Activated CD4-positive, alpha-beta T cell treated with anti-CD3 and anti-CD28 coated beads, Interleukin-2, amount 10 ng/mL, durations not matched to agents 7 days and 5 days (primary cell): ENCODE measurements at regions not wholly inside any gene's neighbourhood (a gene's known extent, or its start where the extent isn't known, plus 50 kb on each side); places are given as distances from the start of the nearest gene placed in this dataset.

Experiments used
- CTCF ChIA-PET: fragments of 350-600 bp; sonication (Branson Sonifier 250); formaldehyde crosslinking; loops from one replicate; lab custom pipeline; 2021; ENCODE audit warnings: antibody characterized with exemption; lab: Charles Lee
- POLR2A ChIA-PET: fragments of 350-600 bp; sonication (Branson Sonifier 250); formaldehyde crosslinking; loops from one replicate; lab custom pipeline; 2021; ENCODE audit warnings: antibody characterized with exemption; lab: Charles Lee
- DNase-seq: peaks from one replicate; pipeline ENCODE4 v3.0.0-alpha.2; 2020
- H3K27ac Mint-ChIP-seq: one replicate; pipeline ENCODE4 v1.8.0; 2021; ENCODE audit warnings: mild to moderate bottlenecking, moderate library complexity, mixed read lengths
- H3K27me3 Mint-ChIP-seq: one replicate; pipeline ENCODE4 v1.8.0; 2021; ENCODE audit warnings: mixed read lengths
- H3K36me3 Mint-ChIP-seq: one replicate; pipeline ENCODE4 v1.8.0; 2021; ENCODE audit warnings: low read depth, mixed read lengths
- H3K4me1 Mint-ChIP-seq: one replicate; pipeline ENCODE4 v1.8.0; 2021; ENCODE audit warnings: mixed read lengths
- H3K4me3 Mint-ChIP-seq: one replicate; pipeline ENCODE4 v1.8.0; 2021; ENCODE audit warnings: mild to moderate bottlenecking, moderate library complexity, mixed read lengths
- H3K9me3 Mint-ChIP-seq: one replicate; pipeline ENCODE4 v1.8.0; 2021; ENCODE audit warnings: mixed read lengths

DNA sequence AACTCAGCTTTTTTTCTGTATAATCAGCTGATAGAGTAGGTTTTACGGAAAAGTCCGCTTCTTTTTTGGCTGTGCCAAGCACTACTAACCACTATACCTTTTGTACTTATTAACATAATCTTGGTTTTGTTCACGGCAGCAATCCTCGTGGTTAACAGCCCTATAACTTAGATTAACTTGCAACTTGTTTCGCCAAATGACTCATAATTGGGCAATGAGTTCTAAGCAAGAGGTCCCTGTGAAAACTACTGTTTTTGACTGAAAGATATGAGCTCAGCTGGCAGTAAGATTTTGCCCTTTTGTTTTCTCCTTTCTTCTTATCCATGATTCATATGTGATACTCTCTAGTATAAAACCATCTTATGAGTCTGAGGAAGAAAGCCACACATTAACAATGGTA is 345.0 kb upstream of the PCDH15 start:
- no peak overlapping the region for H3K4me3 Mint-ChIP-seq
- H3K9me3 Mint-ChIP-seq: no peaks in the 10 kb centered on the region
- ChIA-PET POLR2A (no interaction called here), CTCF (no interaction called here)
- H3K27ac Mint-ChIP-seq: no peak overlapping the region
- no peak for DNase-seq
- no peaks in the 10 kb centered on the region for H3K4me1 Mint-ChIP-seq
- H3K27me3 Mint-ChIP-seq: no peaks in the 10 kb centered on the region
- no peaks in the 10 kb centered on the region for H3K36me3 Mint-ChIP-seq

DNA sequence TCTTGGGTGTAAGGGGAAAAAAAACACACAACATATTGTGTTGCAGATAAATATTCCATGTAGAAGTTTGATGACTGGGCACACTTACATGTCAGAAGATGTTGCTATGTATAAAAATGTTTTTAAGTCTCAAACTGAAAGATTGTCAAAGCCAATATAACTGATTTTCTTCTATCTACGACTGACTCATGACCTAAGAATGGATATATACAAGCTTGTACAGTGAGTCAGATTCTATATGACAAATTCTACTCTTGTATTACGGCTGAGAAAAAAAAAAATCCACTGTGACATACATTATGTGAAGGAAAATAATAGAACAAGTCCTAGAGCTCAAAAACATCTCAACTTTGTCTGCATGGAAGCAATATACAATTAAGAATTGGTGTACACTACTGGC is 343.0 kb upstream of the PCDH15 start:
- no peaks in the 10 kb centered on the region for H3K9me3 Mint-ChIP-seq
- ChIA-PET POLR2A (no interaction called here), CTCF (no interaction called here)
- H3K27me3 Mint-ChIP-seq: no peaks in the 10 kb centered on the region
- DNase-seq: no peak
- no peaks in the 10 kb centered on the region for H3K36me3 Mint-ChIP-seq
- H3K4me3 Mint-ChIP-seq: no peak overlapping the region
- H3K4me1 Mint-ChIP-seq: no peaks in the 10 kb centered on the region
- no peak overlapping the region for H3K27ac Mint-ChIP-seq

DNA sequence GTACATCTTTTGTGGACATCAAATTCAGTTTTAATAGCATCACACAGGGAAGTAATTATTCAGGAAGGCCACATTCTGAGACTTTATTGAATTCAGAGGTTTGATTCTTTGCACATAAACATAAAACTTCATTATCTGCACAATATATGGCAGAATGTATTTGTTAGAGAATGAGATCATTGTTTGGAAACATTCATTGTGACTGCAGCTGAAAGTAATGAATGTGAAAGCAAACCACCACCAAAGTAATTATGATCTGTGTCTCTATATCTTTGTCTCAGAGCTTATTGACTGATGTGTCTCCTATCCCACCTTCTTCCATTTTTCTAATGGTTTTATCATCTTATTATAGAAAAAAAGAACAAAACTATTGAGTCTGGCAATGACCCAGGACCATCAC is 340.9 kb upstream of the PCDH15 start:
- H3K9me3 Mint-ChIP-seq: no peaks in the 10 kb centered on the region
- H3K36me3 Mint-ChIP-seq: no peaks in the 10 kb centered on the region
- ChIA-PET POLR2A (no interaction called here), CTCF (no interaction called here)
- H3K27ac Mint-ChIP-seq: no peak overlapping the region
- no peak for DNase-seq
- H3K4me3 Mint-ChIP-seq: no peak overlapping the region
- no peaks in the 10 kb centered on the region for H3K4me1 Mint-ChIP-seq
- H3K27me3 Mint-ChIP-seq: no peaks in the 10 kb centered on the region

DNA sequence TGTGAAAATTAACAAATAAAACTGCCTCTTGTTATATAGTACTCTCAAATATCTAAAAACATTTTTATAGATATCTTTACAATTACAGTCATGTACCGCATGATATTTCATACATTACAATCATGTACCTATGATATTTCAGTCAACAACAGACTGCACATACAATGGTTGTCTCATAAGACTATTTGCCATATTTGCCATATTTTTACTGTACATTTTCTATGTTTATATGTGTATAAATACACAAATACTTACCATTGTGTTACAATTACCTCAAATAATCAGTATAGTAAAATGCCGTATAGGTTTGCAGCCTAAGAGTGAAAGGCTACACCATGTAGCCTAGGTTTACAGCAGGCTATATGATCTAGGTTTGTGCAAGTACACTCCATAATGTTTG is 336.0 kb upstream of the PCDH15 start:
- no peak for DNase-seq
- CTCF ChIA-PET: no interaction called here
- Mint-ChIP-seq H3K9me3 (no peaks in the 10 kb centered on the region), H3K27me3 (no peaks in the 10 kb centered on the region), H3K36me3 (no peaks in the 10 kb centered on the region), H3K27ac (no peak overlapping the region), H3K4me1 (no peaks in the 10 kb centered on the region), H3K4me3 (no peak overlapping the region)
- POLR2A ChIA-PET: no interaction called here

DNA sequence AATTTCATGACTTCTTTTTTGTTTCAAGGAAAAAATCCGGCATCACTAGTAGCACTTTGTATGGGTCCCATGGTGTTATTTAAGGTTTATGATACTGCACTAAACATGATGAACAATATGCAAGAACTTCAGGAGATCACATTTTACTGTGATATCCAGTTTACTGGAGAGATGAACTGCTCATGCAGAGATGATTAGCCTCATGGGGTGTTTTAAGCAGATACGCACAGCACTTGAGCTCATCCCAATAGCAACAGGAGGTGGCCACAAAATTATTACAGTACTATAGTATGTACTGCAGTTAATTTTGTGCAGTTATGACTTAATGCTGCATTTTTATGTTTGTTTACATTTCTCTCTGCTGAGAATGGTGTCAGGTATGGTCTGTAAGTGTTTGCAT is 303.7 kb upstream of the PCDH15 start:
- Mint-ChIP-seq H3K36me3 (no peaks in the 10 kb centered on the region), H3K27ac (no peak overlapping the region), H3K4me1 (no peaks in the 10 kb centered on the region), H3K27me3 (no peaks in the 10 kb centered on the region), H3K4me3 (no peak overlapping the region), H3K9me3 (no peaks in the 10 kb centered on the region)
- ChIA-PET CTCF (no interaction called here), POLR2A (no interaction called here)
- DNase-seq: no peak

DNA sequence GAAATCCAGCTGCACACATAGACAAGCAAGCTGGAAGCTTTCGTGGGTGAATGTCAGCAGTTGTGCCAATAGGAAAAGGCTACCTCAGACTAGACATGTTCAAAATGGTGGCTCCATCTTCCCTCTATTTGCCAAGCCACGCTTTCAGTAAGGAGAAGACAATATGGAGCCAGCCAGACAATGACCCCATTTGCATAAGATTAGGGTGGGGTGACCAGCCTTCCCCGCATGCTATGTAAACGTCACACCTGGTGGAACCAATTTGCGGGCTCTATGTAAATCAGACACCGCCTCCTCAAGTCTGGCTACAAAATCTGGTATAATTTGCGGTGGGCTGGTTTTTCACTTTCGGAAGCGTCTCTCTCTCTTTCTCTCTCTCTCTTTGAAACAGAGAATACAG is 297.4 kb upstream of the PCDH15 start:
- Mint-ChIP-seq H3K27me3 (no peaks in the 10 kb centered on the region), H3K27ac (no peak overlapping the region), H3K4me3 (no peak overlapping the region), H3K36me3 (no peaks in the 10 kb centered on the region), H3K9me3 (no peaks in the 10 kb centered on the region), H3K4me1 (no peaks in the 10 kb centered on the region)
- CTCF ChIA-PET: no interaction called here
- DNase-seq: no peak
- POLR2A ChIA-PET: no interaction called here

DNA sequence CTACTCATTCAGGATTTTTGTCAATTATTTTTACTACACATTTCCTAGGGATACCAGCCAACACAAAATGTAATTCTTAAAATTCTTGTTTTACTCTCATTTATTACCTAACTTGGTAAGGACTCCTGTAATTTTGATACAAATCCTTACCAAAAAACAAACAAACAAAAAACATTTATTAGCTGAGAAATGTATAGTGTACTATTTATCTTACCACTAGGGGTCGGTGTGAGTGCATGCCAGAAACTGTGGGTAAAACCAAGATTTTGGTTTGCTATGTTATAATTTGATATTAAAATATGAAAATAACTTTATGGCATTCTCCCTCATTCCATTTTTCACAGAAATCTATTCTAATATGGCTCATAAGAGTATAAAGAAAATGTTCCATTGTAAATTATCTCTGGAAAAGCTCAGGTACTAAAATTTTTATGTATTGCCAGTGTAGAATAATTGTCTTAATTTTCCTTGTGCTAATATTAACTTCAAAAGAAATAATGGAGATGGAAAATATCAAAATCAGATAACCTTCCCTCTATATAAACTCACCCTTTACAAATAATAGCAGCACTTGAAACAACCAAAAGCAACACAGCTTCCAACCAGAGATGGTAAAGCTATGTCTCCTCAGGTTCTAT is 290.8 kb upstream of the PCDH15 start:
- H3K4me3 Mint-ChIP-seq: no peak overlapping the region
- H3K9me3 Mint-ChIP-seq: no peaks in the 10 kb centered on the region
- H3K27ac Mint-ChIP-seq: no peak overlapping the region
- DNase-seq: no peak
- H3K4me1 Mint-ChIP-seq: no peaks in the 10 kb centered on the region
- ChIA-PET CTCF (no interaction called here), POLR2A (no interaction called here)
- no peaks in the 10 kb centered on the region for H3K27me3 Mint-ChIP-seq
- no peaks in the 10 kb centered on the region for H3K36me3 Mint-ChIP-seq

DNA sequence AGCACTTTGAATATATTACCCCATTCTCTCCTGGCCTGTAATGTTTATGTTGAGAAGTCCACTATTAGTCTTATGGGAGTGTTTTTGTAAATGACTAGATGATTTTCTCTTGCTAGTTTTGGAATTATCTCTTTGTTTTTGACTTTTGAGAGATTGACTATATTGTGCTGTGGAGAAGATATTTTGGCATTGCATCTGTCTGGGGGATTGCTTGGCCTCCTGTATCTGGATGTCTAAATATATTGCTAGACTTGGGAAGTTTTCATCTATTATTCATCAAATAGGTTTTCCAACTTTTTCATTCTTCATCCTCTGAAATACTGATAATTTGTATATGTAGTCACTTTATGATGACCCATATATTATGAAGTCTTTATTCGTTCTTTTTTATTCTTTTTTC is 277.1 kb upstream of the PCDH15 start:
- Mint-ChIP-seq H3K9me3 (peaks cover 4% of the 10 kb centered on the region), H3K27me3 (no peaks in the 10 kb centered on the region), H3K27ac (no peak overlapping the region), H3K4me3 (no peak overlapping the region), H3K36me3 (no peaks in the 10 kb centered on the region), H3K4me1 (no peaks in the 10 kb centered on the region)
- DNase-seq: no peak
- ChIA-PET CTCF (no interaction called here), POLR2A (no interaction called here)

DNA sequence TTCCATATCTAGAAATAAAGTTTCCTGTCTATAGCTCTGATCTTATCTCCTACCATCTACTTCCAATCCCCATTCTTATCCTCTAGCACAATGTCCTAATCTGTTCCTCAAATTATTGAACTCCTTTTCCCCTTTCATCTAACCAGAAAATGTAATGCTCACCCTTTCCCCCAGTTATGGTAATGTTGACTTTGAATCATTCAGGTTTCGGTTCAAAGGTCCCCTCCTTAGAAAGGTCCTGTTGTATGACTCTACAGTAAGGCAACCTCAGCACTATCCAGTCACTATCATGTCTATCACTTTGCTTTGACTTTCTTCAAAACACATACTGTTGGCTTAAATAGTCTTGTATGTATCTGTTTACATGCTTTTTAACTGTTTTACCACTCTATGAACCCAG is 264.2 kb upstream of the PCDH15 start:
- H3K4me3 Mint-ChIP-seq: no peak overlapping the region
- CTCF ChIA-PET: no interaction called here
- H3K27me3 Mint-ChIP-seq: no peaks in the 10 kb centered on the region
- POLR2A ChIA-PET: no interaction called here
- no peak for DNase-seq
- no peaks in the 10 kb centered on the region for H3K36me3 Mint-ChIP-seq
- H3K9me3 Mint-ChIP-seq: peaks cover 3% of the 10 kb centered on the region
- no peak overlapping the region for H3K27ac Mint-ChIP-seq
- no peaks in the 10 kb centered on the region for H3K4me1 Mint-ChIP-seq

DNA sequence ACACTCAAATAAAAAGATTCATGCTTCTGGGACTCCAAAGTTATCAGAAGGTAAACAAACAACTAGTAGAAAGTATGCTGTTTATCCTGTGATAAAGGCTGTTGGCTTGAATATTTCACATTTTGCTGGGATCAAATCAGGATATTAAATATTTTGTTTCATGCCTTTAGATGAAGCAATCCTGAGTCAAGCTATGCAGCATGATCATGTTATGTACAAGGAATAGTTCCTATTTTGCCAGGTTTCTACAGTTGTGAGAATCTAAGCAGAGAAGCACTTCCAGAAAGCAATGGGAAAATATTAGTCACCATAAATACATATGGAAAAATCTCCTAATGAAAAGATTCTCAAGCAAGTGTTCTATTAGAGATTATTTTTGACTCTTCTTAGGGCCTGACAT is 262.8 kb upstream of the PCDH15 start:
- CTCF ChIA-PET: no interaction called here
- Mint-ChIP-seq H3K27ac (no peak overlapping the region), H3K27me3 (no peaks in the 10 kb centered on the region), H3K4me3 (no peak overlapping the region), H3K4me1 (no peaks in the 10 kb centered on the region), H3K36me3 (no peaks in the 10 kb centered on the region), H3K9me3 (peaks cover 3% of the 10 kb centered on the region)
- POLR2A ChIA-PET: no interaction called here
- no peak for DNase-seq

DNA sequence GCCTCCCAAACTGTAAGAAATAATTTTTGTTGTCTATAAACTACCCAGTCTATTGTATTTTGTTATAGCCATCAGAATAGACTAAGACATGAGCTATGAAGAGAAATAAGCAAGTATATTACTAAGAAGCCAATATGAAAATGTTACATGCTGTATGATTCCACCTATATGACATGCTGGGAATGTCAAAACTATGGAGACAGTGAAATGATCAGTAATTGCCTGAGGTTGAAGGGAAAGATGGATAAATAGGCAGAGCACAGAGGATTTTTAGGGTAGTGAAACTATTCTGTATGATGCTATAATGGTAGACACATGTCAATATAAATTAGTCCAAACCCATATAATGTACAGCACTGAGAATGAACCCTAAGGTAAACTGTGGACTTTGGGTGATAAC is 261.3 kb upstream of the PCDH15 start:
- no peak for DNase-seq
- Mint-ChIP-seq H3K36me3 (no peaks in the 10 kb centered on the region), H3K27ac (no peak overlapping the region), H3K9me3 (no peaks in the 10 kb centered on the region), H3K27me3 (no peaks in the 10 kb centered on the region), H3K4me3 (no peak overlapping the region), H3K4me1 (no peaks in the 10 kb centered on the region)
- CTCF ChIA-PET: no interaction called here
- POLR2A ChIA-PET: no interaction called here

DNA sequence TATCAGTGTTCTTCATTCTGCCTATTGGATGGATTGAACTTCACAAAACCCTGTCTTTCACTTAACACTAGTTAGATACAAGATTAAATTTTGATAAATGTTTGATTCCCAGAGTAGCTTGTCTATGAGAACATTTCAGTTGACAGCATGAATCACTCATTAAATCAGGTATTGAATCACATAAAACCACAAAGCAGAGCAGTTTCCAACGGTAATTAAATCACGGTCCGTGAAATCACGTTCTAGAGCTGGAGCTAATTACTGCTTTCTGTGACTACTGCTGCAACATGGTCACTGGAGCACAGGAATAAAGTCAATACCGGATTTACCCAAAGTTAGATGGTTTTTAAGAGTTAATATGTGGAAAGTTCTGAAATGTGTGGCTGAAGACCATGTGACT is 257.8 kb upstream of the PCDH15 start:
- peaks cover 3% of the 10 kb centered on the region for H3K9me3 Mint-ChIP-seq
- H3K36me3 Mint-ChIP-seq: no peaks in the 10 kb centered on the region
- no peak overlapping the region for H3K4me3 Mint-ChIP-seq
- no peak for DNase-seq
- H3K4me1 Mint-ChIP-seq: no peaks in the 10 kb centered on the region
- H3K27me3 Mint-ChIP-seq: no peaks in the 10 kb centered on the region
- ChIA-PET POLR2A (no interaction called here), CTCF (no interaction called here)
- no peak overlapping the region for H3K27ac Mint-ChIP-seq

DNA sequence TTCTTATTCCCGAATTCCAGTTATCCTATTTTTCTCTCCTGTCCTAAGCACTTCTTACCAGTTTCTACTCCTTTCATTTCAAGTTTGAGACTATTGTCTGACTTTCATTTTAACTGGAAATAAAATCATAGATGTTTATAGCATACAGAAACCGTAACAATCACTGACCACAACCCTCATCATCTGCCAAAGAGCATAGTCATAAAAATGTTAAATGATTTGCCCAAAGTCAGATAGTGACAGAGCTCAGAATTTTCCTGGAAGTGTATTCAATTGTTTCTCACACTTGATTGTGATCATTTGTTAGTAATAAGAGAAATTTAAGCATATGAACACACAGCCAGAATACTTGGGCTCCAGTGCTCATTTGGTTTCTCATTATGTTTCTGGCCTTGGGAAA is 250.5 kb upstream of the PCDH15 start:
- H3K36me3 Mint-ChIP-seq: no peaks in the 10 kb centered on the region
- H3K4me1 Mint-ChIP-seq: no peaks in the 10 kb centered on the region
- no peak for DNase-seq
- no peaks in the 10 kb centered on the region for H3K27me3 Mint-ChIP-seq
- no peak overlapping the region for H3K4me3 Mint-ChIP-seq
- ChIA-PET CTCF (no interaction called here), POLR2A (no interaction called here)
- peaks cover 3% of the 10 kb centered on the region for H3K9me3 Mint-ChIP-seq
- H3K27ac Mint-ChIP-seq: no peak overlapping the region

DNA sequence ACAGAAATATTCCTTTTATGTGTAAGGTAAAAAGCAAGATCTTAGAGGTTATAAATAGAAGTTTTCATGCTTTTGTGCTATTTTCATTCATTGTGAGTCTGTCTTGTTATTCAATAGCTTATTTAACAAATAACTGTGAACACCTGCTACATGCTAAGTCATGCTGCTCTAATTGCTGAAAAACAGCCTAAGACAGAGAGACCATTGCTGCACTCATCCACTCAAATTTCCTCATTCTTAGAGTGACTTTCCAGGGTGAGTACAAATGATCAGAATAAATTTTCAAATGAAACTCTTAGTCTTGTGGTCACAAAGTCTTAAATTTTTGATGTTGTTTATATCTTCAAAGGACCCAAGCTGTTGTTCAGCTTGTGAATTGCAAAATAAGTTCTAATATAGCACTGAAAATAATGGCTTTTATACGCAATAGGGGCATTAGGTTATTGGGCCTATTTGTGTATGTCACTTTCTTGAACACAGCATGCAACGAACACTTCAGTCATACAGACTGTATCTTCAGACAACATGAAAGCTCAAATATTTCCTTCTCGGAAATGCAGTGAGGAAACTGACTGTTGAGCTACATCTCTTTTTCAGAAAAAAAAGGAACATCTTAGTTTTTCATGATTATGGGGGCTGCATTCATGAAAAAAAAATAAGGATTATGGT is 247.9 kb upstream of the PCDH15 start:
- ChIA-PET CTCF (no interaction called here), POLR2A (no interaction called here)
- Mint-ChIP-seq H3K4me1 (no peaks in the 10 kb centered on the region), H3K36me3 (no peaks in the 10 kb centered on the region), H3K9me3 (no peaks in the 10 kb centered on the region), H3K27ac (no peak overlapping the region), H3K27me3 (no peaks in the 10 kb centered on the region), H3K4me3 (no peak overlapping the region)
- DNase-seq: no peak
